HG02571 (cell line): ENCODE measurements at regions not wholly inside any gene's neighbourhood (a gene's known extent, or its start where the extent isn't known, plus 50 kb on each side); places are given as distances from the start of the nearest gene placed in this dataset.

ENCODE experiments used
- ATAC-seq: cut with Tn5 transposase; IDR thresholded peaks from one replicate; pipeline ENCODE4 v1.9.1; 2021; ENCODE audit warnings: mild to moderate bottlenecking, moderate library complexity; ENCODE audit not compliant: unreplicated experiment

GRCh38 chrX:39577985-39578869, 519.5 kb downstream of the BCOR start:
- ATAC-seq, result peak; percentile 99

DNA sequence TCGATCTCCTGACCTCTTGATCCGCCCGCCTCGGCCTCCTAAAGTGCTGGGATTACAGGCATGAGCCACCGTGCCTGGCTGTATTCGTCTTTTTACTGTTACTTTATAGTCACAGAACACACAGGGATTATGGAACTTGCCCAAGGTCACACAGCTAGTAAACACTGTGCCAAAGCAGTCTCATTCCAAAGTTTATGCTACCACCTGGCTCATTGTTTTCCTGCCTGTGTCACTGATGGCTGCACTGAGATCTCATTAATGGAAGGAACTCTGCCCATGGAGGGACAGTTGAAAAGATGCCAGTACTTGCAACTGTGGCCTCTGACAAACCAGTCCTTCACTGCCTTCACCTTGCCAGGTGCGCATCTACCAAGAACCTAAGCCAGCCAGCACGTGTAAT, 517.7 kb downstream of the BCOR start:
- no peak for ATAC-seq

DNA sequence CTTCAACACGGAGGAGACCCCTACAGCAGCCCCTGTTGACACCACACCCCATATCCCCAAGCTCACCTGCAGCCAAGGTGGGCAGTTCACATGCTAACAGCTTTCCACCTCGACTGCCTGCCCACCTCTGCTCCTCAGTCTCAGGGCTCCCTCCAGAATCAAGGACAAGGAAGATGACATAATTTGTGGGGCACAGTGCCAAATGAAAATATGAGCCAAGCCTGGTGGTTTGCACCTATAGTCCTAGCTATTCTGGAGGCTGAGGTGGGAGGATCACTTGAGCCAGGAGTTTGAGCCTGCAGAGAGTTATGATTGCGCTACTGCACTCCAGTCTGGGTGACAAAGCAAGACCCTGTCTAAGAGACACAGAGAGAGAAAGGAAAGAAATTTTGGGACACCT, 516.3 kb downstream of the BCOR start:
- no peak for ATAC-seq

GRCh38 chrX:39582091-39582490, 515.7 kb downstream of the BCOR start:
- no peak for ATAC-seq

DNA sequence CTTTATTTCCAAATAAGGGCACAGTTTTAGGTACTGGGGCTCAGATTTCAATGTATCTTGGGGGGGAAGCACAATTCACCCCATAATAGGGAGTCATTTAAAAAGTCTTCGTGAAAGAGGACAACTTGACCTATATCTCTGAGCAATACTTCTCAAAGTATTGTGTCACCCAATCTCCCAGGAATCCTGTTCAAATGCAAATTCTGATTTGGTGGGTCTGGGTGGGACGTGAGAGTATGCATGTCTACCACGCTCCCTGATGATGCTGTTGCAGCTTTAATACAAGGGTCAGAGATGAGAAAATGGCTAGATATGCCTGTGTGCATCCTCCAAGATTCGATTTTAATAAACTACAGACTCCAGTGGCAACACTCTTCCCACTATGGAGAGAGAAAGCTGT, 514.8 kb downstream of the BCOR start:
- no peak for ATAC-seq

GRCh38 chrX:39585808-39586207, 511.9 kb downstream of the BCOR start:
- ATAC-seq, result no peak

DNA sequence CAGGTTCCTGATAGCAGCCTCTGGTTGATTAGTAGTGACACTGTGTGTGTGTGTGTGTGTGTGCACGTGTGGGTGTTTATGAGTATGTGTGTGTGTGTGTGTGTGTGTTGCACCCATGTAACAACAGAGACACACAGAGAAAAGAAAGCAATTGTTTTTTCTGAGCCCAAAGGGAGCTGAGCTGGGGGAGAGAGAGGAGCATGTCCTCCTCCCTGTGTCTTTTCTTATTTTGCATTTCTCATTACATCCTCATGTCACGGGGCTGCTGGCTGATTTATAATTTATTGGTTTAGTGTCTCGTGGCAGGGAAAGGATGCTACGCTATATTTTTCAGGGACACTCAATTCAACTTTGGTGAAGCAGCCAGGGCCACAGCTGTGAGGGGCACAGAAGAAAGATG, 511.4 kb downstream of the BCOR start:
- ATAC-seq, result no peak

- no peak for ATAC-seq
These were observed 506.7 kb downstream of the BCOR start for GRCh38 chrX:39591099-39591498.

GRCh38 chrX:39592776-39593175, 505.0 kb downstream of the BCOR start:
- no peak for ATAC-seq

GRCh38 chrX:39595977-39596376, 501.8 kb downstream of the BCOR start:
- no peak for ATAC-seq

- ATAC-seq, result no peak
These were observed 501.3 kb downstream of the BCOR start for GRCh38 chrX:39596437-39596836.

DNA sequence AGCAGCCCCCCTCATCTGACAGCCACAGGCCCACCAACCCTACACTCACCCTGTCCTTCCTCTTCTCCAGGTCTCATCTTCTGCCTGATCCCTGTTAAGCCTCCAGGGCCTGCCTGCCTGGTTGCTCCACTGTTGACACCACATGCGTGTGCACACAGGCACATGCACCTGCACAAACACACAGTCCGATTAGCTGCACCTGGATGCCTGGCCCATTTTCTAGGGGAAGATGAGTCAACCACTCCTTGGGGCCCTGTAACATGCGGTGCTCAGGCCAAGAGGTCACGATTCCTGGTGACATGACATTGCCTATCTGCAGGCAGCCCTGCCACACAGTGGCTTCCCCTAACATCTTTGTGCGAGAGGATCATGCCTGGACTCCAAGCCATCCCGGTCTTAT, 498.4 kb downstream of the BCOR start:
- no peak for ATAC-seq

- no peak for ATAC-seq
These were observed 497.5 kb downstream of the BCOR start for GRCh38 chrX:39600222-39600621.

GRCh38 chrX:39601231-39602177, 496.3 kb downstream of the BCOR start:
- no peak for ATAC-seq

DNA sequence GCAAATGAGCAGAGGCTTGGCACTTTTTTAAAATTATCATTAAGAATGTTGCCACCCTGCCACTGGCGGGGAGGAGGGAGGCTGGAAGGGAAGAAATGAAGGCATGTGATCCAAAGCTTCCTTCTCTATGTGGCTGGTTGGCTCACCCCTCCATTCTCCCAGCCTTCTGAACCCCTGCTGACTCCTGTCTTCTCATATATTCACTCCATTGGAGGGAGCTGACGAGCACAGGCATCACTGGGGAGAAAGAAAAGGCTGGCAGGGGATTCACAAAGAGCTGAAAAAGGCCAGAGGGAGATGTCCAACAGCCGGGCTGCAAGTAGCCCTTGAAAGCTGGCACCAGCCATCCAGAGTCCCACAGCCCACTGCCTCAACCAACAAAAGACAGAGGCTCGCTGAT, 495.6 kb downstream of the BCOR start:
- ATAC-seq, result no peak

- no peak for ATAC-seq
These were observed 494.5 kb downstream of the BCOR start for GRCh38 chrX:39603230-39603629.

GRCh38 chrX:39605183-39605582, 492.6 kb downstream of the BCOR start:
- ATAC-seq, result no peak

DNA sequence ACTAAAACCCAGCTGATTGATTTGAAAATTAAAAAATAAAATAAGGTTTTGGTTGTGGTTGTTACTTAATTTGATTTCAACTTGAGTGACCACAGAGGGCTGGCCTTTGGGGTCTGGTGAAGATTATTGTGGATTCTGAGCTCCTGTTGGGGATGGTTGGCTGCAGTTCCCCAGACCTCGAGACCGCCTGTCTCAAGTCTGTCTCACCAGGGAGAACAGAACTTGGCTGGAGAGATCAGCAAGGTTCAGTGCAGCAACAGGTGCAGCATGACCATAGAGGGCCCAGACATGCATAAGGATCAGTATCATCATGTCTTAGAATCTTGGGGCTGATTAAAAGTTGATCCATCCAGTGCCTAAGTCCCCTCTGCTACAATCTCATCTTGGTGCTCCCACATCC, 491.9 kb downstream of the BCOR start:
- ATAC-seq, result no peak

DNA sequence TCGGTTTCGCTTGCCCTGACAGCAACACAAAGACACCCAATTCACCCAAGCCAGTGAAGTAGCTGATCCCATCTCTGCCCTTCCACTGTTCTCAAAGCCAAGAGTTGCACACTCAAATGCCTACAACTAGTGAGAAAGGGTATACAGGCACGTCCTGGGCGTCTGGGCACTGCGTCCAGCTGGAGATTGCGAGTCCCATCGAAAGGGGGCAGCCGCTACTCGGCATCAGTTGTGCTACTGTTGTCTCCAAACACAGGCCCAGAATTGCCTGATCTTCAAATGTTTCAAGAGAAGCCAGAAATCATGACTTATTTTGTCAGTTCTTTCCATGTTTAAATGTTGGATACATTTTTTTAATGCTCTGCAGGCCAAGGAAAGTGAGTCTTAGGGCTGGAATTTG, 487.8 kb downstream of the BCOR start:
- no peak for ATAC-seq

- no peak for ATAC-seq
These were observed 486.3 kb downstream of the BCOR start for GRCh38 chrX:39611468-39611867.

- ATAC-seq, result peak; percentile 30
These were observed 484.2 kb downstream of the BCOR start for GRCh38 chrX:39613482-39613995.
